Neural progenitor cell (in vitro differentiated cells): ENCODE measurements at regions not wholly inside any gene's neighbourhood (a gene's known extent, or its start where the extent isn't known, plus 50 kb on each side); places are given as distances from the start of the nearest gene placed in this dataset.

Source experiments
- DNase-seq: peaks from one replicate; pipeline ENCODE4 v3.0.0-alpha.2; 2016; ENCODE audit warnings: low spot score
- H2AFZ ChIP-seq: fragments of 200-600 bp; sonication (generic); replicated peaks from 2 replicates; pipeline ENCODE4 v1.6.1; 2016; ENCODE audit warnings: antibody characterized with exemption
- H3F3A ChIP-seq: fragments of 200-600 bp; sonication (generic); 2 replicates; pipeline ENCODE4 v1.6.1; 2016; ENCODE audit warnings: antibody characterized with exemption, low read depth
- H3K27ac ChIP-seq: fragments of 200-600 bp; sonication (generic); 2 replicates; pipeline ENCODE4 v1.5.1; 2016; ENCODE audit warnings: mild to moderate bottlenecking
- H3K27me3 ChIP-seq: fragments of 200-600 bp; sonication (generic); 2 replicates; pipeline ENCODE4 v1.6.1; 2016; ENCODE audit warnings: mild to moderate bottlenecking, moderate library complexity
- H3K36me3 ChIP-seq: fragments of 200-600 bp; sonication (generic); 2 replicates; pipeline ENCODE4 v1.5.1; 2016
- H3K4me1 ChIP-seq: fragments of 200-600 bp; sonication (generic); 2 replicates; pipeline ENCODE4 v1.6.1; 2016; ENCODE audit warnings: mixed run types
- H3K4me2 ChIP-seq: fragments of 200-600 bp; sonication (generic); 2 replicates; pipeline ENCODE4 v1.6.1; 2016
- H3K4me3 ChIP-seq: fragments of 200-600 bp; sonication (generic); 2 replicates; pipeline ENCODE4 v1.5.1; 2016
- H3K79me2 ChIP-seq: fragments of 200-600 bp; sonication (generic); 2 replicates; pipeline ENCODE4 v1.6.1; 2016; ENCODE audit warnings: low read depth
- H3K9ac ChIP-seq: fragments of 200-600 bp; sonication (generic); 2 replicates; pipeline ENCODE4 v1.6.1; 2016
- H3K9me3 ChIP-seq: fragments of 200-600 bp; sonication (generic); 2 replicates; pipeline ENCODE4 v1.5.1; 2016; ENCODE audit warnings: low read depth
- H4K20me1 ChIP-seq: fragments of 200-600 bp; sonication (generic); 2 replicates; pipeline ENCODE4 v1.6.1; 2016; ENCODE audit warnings: low read depth
- H3K27ac Mint-ChIP-seq: 3 replicates; pipeline ENCODE4 v1.8.0; 2021; ENCODE audit warnings: mixed read lengths
- H3K27me3 Mint-ChIP-seq: 2 replicates; pipeline ENCODE4 v1.8.0; 2022; ENCODE audit warnings: low read depth, mild to moderate bottlenecking, inconsistent platforms, moderate library complexity, mixed read lengths; ENCODE audit not compliant: insufficient read depth
- H3K36me3 Mint-ChIP-seq: 3 replicates; pipeline ENCODE4 v1.8.0; 2021; ENCODE audit warnings: mixed read lengths
- H3K4me1 Mint-ChIP-seq: 3 replicates; pipeline ENCODE4 v1.8.0; 2021; ENCODE audit warnings: mixed read lengths
- H3K4me3 Mint-ChIP-seq: 3 replicates; pipeline ENCODE4 v1.8.0; 2021; ENCODE audit warnings: mild to moderate bottlenecking, moderate library complexity, mixed read lengths
- H3K9me3 Mint-ChIP-seq: 3 replicates; pipeline ENCODE4 v1.8.0; 2020; ENCODE audit warnings: mixed read lengths
- CTCF ChIP-seq: fragments of 200-600 bp; sonication (generic); IDR thresholded peaks from 2 replicates; pipeline ENCODE4 v1.5.1; 2017; ENCODE audit warnings: antibody characterized with exemption, mild to moderate bottlenecking
- EZH2 ChIP-seq: fragments of 200-600 bp; sonication (generic); IDR thresholded peaks from 2 replicates; pipeline ENCODE4 v1.6.1; 2017; ENCODE audit warnings: antibody characterized with exemption, mild to moderate bottlenecking, moderate library complexity
- EZH2phosphoT487 ChIP-seq: fragments of 200-600 bp; sonication (generic); IDR thresholded peaks from 2 replicates; pipeline ENCODE4 v1.6.1; 2017; ENCODE audit warnings: antibody characterized with exemption

- no peak overlapping the region for H2AFZ ChIP-seq
These were observed 115.3 kb upstream of the NEO1 start for GRCh38 chr15:72936691-72937679.

GRCh38 chr15:72936237-72936636 is 116.0 kb upstream of the NEO1 start:
- Mint-ChIP-seq H3K9me3 (no peaks in the 10 kb centered on the region), H3K4me1 (peaks cover 27% of the 10 kb centered on the region), H3K27ac (no peak overlapping the region), H3K4me3 (no peak overlapping the region), H3K27me3 (peaks cover 2% of the 10 kb centered on the region), H3K36me3 (no peaks in the 10 kb centered on the region)
- H3K4me3 ChIP-seq, result no peak overlapping the region
- no peaks in the 10 kb centered on the region for H3K9me3 ChIP-seq
- H3F3A ChIP-seq, result no peaks in the 10 kb centered on the region
- no peak overlapping the region for H3K4me2 ChIP-seq
- H3K4me1 ChIP-seq, result peaks cover 18% of the 10 kb centered on the region
- H3K9ac ChIP-seq, result no peak overlapping the region
- DNase-seq, result no peak
- no peaks in the 10 kb centered on the region for H4K20me1 ChIP-seq
- H3K27ac ChIP-seq, result no peak overlapping the region
- no peaks in the 10 kb centered on the region for H3K36me3 ChIP-seq
- TF ChIP-seq EZH2 (no peak), EZH2phosphoT487 (no peak), CTCF (no peak)
- no peak overlapping the region for H2AFZ ChIP-seq
- no peaks in the 10 kb centered on the region for H3K27me3 ChIP-seq
- H3K79me2 ChIP-seq, result no peaks in the 10 kb centered on the region

More at GRCh38 chr15:72936691-72937679, 115.3 kb upstream of the NEO1 start:
- no peaks in the 10 kb centered on the region for H3K9me3 ChIP-seq
- Mint-ChIP-seq H3K9me3 (no peaks in the 10 kb centered on the region), H3K27ac (no peak overlapping the region), H3K4me3 (no peak overlapping the region), H3K27me3 (peaks cover 2% of the 10 kb centered on the region), H3K4me1 (peaks cover 27% of the 10 kb centered on the region), H3K36me3 (no peaks in the 10 kb centered on the region)
- H3K4me2 ChIP-seq, result no peak overlapping the region
- H4K20me1 ChIP-seq, result no peaks in the 10 kb centered on the region
- H3K27me3 ChIP-seq, result no peaks in the 10 kb centered on the region
- no peak overlapping the region for H3K9ac ChIP-seq
- H3K27ac ChIP-seq, result no peak overlapping the region
- H3K4me3 ChIP-seq, result no peak overlapping the region
- H3K79me2 ChIP-seq, result no peaks in the 10 kb centered on the region
- H3K4me1 ChIP-seq, result peaks cover 18% of the 10 kb centered on the region
- H3F3A ChIP-seq, result no peaks in the 10 kb centered on the region
- DNase-seq, result no peak
- no peak for TF ChIP-seq CTCF
- no peak for TF ChIP-seq EZH2
- TF ChIP-seq EZH2phosphoT487, result no peak
- no peaks in the 10 kb centered on the region for H3K36me3 ChIP-seq

- Histone ChIP-seq H3K4me2 (no peak overlapping the region), H3K79me2 (no peaks in the 10 kb centered on the region), H3K4me1 (peaks cover 18% of the 10 kb centered on the region), H3K27ac (no peak overlapping the region), H3K36me3 (no peaks in the 10 kb centered on the region), H3K9me3 (no peaks in the 10 kb centered on the region), H4K20me1 (no peaks in the 10 kb centered on the region), H2AFZ (no peak overlapping the region), H3K9ac (no peak overlapping the region), H3K4me3 (no peak overlapping the region), H3F3A (no peaks in the 10 kb centered on the region), H3K27me3 (no peaks in the 10 kb centered on the region)
- Mint-ChIP-seq H3K9me3 (no peaks in the 10 kb centered on the region), H3K27me3 (no peaks in the 10 kb centered on the region), H3K4me3 (no peak overlapping the region), H3K27ac (no peak overlapping the region), H3K4me1 (peaks cover 27% of the 10 kb centered on the region), H3K36me3 (no peaks in the 10 kb centered on the region)
- no peak for DNase-seq
- TF ChIP-seq EZH2phosphoT487 (no peak), EZH2 (no peak), CTCF (no peak)
These were observed 116.7 kb upstream of the NEO1 start for GRCh38 chr15:72935521-72935920.
